ENCODE measurements at regions not wholly inside any gene's neighbourhood (a gene's known extent, or its start where the extent isn't known, plus 50 kb on each side); places are given as distances from the start of the nearest gene placed in this dataset.

DNA sequence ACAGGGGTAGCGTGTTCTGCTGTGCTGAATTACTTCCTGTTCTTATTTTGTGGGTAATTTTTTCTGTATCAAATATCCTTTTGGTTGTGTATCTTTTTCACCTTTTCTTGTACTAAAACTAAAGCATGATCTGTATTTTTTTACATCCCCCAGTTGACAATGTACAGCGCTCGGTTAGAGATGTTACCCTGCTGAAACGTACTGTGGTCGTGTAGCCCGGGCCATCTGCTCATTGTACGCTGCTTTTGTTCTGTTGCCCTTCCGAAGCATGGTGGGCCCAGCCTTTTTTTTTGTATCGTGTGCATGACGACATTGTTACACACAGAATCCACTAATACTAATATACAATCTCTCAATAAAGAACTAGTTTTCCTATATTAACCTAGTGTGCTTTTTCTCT is 233.1 kb downstream of the HAUS1 start:
- no peaks in the 10 kb centered on the region for H3K79me2 ChIP-seq (ENCODE audit: control insufficient read depth, insufficient read depth, low read length)
- no peaks in the 10 kb centered on the region for H3K36me3 ChIP-seq (ENCODE audit: control insufficient read depth in 2 of 2, extremely low read depth in 1 of 2, insufficient read depth in 2 of 2, low read length in 2 of 2)
- no peak for DNase-seq (ENCODE audit: low read depth, low spot score)
- no peak overlapping the region for H2AFZ ChIP-seq (ENCODE audit: low read depth, low read length)
- TF ChIP-seq, protein P1, sequence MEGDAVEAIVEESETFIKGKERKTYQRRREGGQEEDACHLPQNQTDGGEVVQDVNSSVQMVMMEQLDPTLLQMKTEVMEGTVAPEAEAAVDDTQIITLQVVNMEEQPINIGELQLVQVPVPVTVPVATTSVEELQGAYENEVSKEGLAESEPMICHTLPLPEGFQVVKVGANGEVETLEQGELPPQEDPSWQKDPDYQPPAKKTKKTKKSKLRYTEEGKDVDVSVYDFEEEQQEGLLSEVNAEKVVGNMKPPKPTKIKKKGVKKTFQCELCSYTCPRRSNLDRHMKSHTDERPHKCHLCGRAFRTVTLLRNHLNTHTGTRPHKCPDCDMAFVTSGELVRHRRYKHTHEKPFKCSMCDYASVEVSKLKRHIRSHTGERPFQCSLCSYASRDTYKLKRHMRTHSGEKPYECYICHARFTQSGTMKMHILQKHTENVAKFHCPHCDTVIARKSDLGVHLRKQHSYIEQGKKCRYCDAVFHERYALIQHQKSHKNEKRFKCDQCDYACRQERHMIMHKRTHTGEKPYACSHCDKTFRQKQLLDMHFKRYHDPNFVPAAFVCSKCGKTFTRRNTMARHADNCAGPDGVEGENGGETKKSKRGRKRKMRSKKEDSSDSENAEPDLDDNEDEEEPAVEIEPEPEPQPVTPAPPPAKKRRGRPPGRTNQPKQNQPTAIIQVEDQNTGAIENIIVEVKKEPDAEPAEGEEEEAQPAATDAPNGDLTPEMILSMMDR (IDR thresholded peaks at IDR 0.05; ENCODE audit: extremely low read depth in 1 of 2, insufficient read depth in 1 of 2, low read depth in 1 of 2, low read length in 2 of 2) = no peak
- TF ChIP-seq POLR2A (IDR thresholded peaks at IDR 0.05; ENCODE audit: low read depth, low read length) (no peak), MYC (IDR thresholded peaks at IDR 0.05; ENCODE audit: low read depth, low read length) (no peak), GATA2 (IDR thresholded peaks at IDR 0.05; ENCODE audit: insufficient read depth, insufficient read length, low read depth, low read length) (no peak), JUN (IDR thresholded peaks at IDR 0.05; ENCODE audit: borderline replicate concordance, insufficient read depth, insufficient read length, low read depth) (no peak), EZH2 (IDR thresholded peaks at IDR 0.05; ENCODE audit: borderline replicate concordance, low read depth, low read length, severe bottlenecking) (no peak), MAX (IDR thresholded peaks at IDR 0.05; ENCODE audit: insufficient read depth, insufficient read length) (no peak), POLR2AphosphoS5 (IDR thresholded peaks at IDR 0.05; ENCODE audit: insufficient read depth, low read depth, low read length) (no peak), FOS (IDR thresholded peaks at IDR 0.05; ENCODE audit: borderline replicate concordance, insufficient read depth, low read length) (no peak)
- CTCF ChIA-PET = no interaction called here
- no peak overlapping the region for H3K27ac ChIP-seq (ENCODE audit: insufficient read depth, low read depth, low read length)
- H3K9ac ChIP-seq (replicated peaks; ENCODE audit: extremely low read depth, insufficient read depth, low read length) = no peak overlapping the region
- no peak for FAIRE-seq
- no peak overlapping the region for H3K4me3 ChIP-seq (replicated peaks in 1 of 3; ENCODE audit: insufficient read depth in 1 of 3, low read depth in 1 of 3, low read length in 3 of 3)
- POLR2A ChIA-PET = no interaction called here
- no peaks in the 10 kb centered on the region for H3K9me1 ChIP-seq (replicated peaks; ENCODE audit: control insufficient read depth, extremely low read depth, insufficient read depth, low read length)
- dilution Hi-C loops (cut with MboI; ENCODE audit: extremely low pct_ligation_motif_present, low sequenced_read_pairs) (no loop called here), intact Hi-C loops (cut with micrococcal nuclease) (no loop called here)
- peaks cover 38 to 46% of the 10 kb centered on the region in 2 experiments for H3K27me3 ChIP-seq (ENCODE audit: control insufficient read depth in 2 of 2, insufficient read depth in 2 of 2, low read length in 2 of 2)
- no TSS peak for BruUV-seq (replicated peaks)
- H4K20me1 ChIP-seq (replicated peaks; ENCODE audit: control insufficient read depth, extremely low read depth, insufficient read depth, low read length) = no peaks in the 10 kb centered on the region
- H3K9me3 ChIP-seq (replicated peaks; ENCODE audit: control insufficient read depth, insufficient read depth, low read length) = no peaks in the 10 kb centered on the region
- H3K4me1 ChIP-seq (ENCODE audit: control insufficient read depth, extremely low read depth, insufficient read depth, low read length) = no peaks in the 10 kb centered on the region
- no peak overlapping the region for H3K4me2 ChIP-seq (ENCODE audit: insufficient read depth, low read length)
